HG03060 (cell line): ENCODE measurements at regions not wholly inside any gene's neighbourhood (a gene's known extent, or its start where the extent isn't known, plus 50 kb on each side); places are given as distances from the start of the nearest gene placed in this dataset.
"Not testable (repeated sequence)": the region's sequence is repeated elsewhere in the genome, so short reads cannot be mapped to it uniquely, and the experiment has no call there.

ENCODE experiments used
- ATAC-seq: cut with Tn5 transposase; IDR thresholded peaks from one replicate; pipeline ENCODE4 v1.9.1; 2021; ENCODE audit warnings: low read depth, moderate number of reproducible peaks; ENCODE audit not compliant: unreplicated experiment

DNA sequence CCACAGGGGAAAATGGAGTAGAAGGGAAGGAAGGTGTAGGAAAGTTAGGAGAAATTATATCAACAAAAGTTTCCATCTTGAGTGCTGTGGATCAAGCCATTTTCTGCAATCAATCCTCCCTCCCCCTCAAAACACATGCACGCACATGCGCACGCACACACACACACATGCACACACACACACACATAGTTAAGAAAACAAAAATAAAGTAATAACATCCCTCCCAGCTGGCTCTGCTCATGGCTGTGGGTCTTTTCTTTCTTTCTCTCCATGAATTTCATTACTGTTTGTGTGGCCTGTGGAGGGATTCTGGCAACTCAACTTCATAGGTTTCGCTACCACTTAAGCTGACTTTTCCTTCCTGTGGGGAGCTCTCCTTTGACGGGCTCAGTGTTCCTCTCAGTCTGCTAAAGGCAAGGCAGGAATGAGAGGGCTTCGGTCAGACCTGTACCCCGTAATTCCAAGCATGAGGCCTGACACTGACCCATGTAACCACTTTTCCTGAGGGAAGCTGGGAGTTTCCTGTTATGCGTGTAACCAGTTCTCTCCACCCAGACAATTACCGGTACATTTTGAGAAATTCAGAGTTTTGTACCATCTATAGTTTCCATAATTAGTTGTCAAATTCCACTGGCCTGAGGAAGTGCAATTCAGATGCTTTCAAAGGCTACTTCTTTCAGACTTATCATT, 79.8 kb downstream of the ZNF92 start:
- ATAC-seq, result no peak

DNA sequence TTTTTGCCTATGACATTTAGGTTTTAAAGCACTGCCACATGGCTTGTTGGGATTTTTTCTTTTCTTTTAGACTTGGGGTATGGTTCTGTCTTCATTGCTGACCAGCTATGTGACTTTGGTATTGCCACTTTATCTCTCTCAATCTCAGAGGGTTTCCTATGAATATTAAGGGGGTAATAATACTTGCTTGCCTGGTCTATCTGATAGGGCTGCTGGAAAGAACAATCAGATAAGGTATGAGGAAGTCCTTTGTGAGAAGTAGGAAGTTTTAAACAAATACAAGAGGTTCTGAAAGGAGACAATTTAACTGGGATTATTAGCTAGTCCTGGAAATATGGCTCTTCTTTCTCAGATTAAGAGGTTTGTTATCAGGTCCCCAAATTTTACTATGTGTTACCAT, 80.8 kb downstream of the ZNF92 start:
- ATAC-seq, result no peak

DNA sequence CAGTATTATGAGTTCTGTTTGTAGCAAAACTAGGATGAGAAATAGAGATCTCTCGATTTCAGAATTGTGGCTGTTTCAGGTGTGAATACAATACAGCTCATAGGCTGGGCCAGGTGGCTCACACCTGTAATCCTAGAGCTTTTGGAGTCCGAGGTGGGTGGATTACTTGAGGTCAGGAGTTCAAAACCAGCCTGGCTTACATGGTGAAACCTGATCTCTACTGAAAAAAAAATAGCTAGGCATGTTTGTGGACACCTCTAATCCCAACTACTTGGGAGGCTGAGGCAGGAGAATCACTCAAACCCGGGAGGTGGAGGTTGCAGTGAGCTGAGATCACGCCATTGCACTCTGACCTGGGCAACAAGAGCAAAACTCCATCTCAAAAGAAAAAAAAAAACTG, 81.4 kb downstream of the ZNF92 start:
- not testable (repeated sequence) for ATAC-seq

DNA sequence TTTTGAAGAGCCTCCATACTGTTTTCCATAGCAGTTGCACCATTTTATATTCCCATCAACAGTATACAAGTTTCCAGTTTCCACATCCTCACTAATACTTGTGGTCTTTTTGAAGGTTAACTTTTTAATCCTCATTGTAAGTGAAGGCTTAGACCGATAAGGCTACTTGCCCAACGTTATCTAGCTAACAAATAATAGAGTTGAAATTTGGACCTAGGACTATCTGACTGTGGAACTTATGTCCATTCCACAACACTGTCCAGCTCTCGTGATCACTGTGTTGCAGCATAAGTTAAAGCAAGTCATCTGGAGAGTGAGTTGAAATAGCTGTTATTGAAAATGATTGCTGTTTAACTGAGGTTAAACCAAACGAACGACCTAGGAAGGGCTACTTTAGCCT, 84.0 kb downstream of the ZNF92 start:
- ATAC-seq, result no peak

DNA sequence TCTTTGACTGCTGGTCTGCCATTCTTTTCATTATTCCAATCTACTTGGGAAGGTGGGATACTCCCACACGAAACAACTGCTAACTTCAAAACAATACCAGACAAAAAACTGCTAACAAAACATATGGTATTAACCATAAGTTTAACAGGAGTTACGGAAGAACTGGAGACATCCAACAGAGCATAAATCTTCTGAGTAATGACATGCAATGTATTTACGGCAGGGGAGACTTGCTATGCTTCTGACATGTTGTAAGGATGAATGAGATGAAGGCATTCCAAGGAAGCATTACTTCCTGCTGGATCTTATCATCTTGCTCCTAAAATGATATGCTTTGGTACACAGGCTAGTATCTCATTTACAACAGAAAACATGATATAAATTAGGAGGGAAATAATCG, 85.8 kb downstream of the ZNF92 start:
- ATAC-seq, result no peak

DNA sequence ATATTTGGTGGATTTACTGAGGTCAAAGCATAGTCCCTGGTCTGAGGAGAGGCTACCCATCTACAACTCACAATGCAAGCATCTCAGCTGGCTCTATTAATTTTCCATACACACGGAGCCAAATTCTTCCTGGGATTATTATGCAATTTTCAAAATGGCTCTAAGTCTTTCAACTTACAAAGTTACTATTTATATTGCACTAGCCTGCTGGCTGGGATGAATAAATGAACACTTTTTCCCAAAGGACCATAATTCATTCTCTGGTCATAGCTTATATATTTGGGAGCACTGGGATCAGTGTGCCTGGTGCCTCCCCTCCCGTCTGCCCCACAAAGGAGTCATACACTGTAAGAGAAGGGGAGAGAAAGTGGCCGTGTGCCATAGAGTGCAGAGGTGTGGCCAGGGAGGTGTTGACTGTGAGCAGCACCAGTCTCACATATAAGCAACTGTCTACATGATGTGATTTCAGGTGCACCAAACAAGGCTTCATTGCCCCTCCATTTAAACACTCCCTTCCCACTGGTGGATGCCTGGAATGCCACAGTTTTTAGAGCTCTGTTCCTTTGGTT, 88.6 kb downstream of the ZNF92 start:
- no peak for ATAC-seq

DNA sequence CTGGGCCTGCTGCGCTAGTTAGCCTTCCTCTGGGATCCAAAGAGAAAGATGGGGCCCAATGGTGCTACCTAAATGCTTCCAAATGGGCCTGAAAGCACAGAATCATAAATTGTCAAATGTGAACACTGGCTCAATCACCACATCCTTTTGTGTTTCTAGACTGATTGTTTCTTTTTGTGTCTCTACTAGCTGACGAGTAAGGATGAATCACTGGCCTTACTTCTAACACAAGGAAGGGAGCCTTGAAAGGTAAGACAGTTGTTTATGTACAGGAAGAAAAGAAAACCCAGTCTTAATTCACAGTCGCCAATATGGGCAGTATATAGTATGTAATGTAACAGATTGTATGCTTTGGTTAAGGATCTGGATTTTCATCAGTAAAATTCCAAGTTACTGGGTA, 89.5 kb downstream of the ZNF92 start:
- ATAC-seq, result no peak

DNA sequence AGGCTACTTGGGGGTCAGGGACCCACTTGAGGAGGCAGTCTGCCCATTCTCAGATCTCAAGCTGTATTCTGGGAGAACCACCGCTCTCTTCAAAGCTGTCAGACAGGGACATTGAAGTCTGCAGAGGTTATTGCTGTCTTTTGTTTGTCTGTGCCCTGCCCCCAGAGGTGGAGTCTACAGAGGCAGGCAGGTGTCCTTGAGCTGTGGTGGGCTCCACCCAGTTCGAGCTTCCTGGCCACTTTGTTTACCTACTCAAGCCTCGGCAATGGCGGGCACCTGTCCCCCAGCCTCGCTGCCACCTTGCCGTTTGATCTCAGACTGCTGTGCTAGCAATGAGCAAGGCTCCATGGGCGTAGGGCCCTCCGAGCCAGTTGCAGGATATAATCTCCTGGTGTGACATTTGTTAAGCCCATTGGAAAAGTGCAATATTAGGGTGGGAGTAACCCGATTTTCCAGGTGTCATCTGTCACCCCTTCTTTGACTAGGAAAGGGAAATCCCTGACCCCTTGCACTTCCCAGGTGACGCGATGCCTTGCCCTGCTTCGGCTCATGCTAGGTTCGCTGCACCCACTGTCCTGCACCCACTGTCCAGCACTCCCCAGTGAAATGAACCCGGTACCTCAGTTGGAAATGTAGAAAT, 96.4 kb downstream of the ZNF92 start:
- ATAC-seq, result not testable (repeated sequence)

DNA sequence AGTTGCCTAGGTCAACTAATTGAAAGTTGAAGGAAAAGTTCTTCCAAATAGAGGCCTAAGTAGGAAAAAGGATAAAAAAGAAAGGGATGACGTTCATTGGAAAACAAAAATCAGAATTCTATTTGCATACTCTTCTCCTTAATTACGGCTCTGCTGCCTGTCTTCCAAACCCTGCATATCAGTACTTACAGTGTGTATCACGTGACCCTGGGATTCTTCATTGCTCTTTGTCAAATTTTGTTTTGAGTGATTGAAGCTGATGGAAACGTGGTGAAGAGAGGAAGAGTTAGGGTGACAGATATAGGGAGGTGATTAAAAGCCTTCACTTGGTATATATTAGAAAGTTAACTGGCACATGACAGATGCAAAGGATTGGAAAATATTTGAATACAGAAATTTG, 97.9 kb downstream of the ZNF92 start:
- no peak for ATAC-seq

DNA sequence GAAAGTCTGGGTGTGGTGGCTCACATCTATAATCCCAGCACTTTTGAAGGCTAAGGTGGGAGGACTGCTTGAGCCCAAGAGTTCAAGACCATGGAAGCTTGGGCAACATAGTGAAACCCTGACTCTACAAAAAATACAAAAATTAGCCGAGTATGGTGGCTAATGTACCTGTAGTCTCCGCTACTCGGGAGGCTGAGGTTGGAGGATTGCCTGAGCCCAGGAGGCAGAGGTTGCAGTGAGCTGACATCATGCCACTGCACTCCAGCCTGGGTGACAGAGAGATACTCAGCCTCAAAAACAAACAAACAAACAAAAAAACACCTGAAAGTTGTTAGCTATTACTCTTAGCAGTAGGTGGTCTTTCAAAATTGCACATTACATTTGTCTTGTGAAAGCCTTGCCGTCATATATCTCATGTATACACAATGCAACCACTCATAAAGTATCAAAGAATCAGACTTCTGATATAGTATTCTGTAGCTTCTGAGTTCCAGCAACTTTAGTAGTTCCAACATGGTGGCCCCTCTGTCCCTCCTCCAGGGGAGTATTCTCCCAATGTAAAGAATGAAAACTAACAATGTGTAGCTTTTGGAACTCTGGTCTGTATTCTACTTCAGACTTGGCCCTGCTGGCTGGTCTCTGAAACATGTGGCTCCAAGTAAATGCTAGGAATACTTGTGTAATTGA, 101.5 kb downstream of the ZNF92 start:
- ATAC-seq, result peak; percentile 19

DNA sequence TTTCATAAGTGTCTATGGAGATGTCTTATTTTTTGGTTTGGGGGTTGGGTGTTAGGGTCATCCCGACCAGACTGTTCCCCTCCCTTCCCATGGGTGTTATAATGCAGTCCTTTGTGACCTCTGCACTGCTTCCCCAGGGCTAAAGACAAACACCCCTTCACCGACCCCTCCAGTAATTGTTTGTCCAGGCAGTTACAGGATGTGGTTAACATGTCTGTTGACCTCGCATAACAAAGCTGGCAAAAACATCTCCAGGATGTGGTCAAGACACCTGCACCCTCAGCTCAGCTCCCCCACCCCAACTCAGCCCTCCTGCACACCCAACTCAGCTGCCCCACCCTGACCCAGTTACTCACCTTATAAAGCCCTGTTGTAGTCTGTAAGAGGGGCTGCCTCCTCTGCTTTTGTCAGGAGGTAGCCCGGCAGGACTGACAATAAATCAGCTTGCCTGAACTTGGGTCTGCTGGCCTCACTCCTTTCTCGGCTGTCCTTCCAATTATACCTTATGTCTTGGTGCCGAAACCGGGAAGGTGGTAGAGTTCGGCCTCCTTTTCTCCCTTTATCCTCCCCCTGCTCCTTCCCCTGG, 102.2 kb downstream of the ZNF92 start:
- ATAC-seq, result peak; percentile 51

DNA sequence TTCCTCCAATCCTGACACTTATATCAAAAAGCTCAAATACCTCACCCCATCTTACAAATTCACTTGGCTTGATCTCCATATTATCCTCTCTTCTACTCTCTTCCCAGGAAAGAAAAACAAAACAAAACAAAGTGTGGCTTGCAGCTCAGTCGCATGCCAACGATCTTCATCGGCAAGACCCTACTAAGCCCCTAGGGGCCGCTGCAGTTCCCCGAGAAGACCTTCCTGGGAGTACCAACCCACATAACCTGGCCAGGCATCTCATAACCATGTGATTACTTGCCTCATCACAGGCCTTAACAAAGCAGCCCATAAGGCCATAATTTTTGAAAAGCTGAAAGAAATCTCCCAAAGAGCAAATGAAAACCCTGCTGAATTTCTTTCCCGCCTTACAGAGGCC, 103.7 kb downstream of the ZNF92 start:
- ATAC-seq, result no peak

DNA sequence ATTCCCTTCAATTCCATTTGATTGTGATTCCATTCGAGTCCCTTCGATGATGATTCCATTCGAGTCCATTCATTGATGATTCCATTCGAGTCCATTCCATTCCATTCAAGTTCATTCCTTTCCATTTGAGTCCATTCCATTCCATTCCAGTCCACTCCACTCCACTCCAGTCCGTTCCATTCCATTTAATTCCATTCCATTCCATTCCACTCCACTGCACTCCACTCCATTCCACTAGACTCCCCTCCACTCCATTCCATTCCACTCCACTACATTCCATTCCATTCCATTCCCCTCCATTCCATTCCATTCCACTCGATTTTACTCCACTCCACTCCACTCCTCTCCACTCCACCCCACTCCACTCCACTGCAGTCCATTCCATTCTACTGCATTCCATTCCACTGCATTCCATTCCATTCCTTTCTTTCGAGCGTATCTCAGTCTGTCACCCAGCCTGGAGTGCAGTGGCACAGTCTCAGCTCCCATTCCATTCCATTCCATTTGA, 115.7 kb downstream of the ZNF92 start:
- ATAC-seq, result no peak

DNA sequence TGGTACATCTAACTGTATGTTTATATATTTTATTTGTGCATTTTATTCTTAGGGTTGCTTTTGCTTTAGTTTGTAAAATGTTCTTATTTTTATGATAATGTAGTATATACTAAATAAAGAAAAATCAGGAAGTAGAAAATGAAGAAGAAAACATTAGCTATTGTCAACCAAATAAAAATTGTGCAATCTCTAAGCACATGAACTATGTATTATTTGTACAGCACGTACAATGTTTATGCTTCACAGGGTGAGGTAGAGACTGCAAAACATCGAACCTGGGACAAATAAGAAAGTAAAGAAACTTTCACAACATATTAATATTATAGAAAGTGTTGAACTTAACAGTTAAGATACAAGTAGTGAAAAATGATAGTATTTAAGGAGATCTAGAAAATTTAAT, 123.0 kb downstream of the ZNF92 start:
- not testable (repeated sequence) for ATAC-seq

DNA sequence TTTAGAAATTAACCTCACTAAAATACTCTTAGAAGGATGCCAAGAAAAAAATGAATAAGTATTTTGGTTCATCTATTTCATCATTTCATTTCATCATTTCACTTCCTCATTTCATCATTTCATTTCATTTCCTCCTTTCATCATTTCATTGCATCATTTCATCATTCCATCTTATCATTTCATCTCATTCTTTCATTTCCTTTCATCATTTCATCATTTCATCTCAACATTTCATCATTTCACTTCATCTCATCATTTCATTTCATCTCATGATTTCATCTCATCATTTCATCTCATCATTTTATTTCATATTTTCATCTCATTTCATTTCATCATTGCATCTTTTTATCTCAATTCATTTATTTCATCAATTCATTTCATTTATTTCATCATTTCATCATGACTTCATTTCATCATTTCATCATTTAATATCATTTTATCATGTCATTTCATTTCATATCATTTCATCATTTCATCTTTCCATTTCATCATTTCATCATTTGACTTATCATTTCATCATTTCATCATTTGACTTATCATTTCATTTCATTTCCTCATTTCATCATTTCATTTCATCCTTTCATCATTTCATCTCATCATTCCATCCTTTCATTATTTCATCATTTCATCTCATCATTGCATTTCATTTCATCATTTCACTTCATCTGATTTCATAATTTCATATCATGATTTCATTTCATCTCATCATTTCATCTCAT, 129.9 kb downstream of the ZNF92 start:
- ATAC-seq, result no peak

DNA sequence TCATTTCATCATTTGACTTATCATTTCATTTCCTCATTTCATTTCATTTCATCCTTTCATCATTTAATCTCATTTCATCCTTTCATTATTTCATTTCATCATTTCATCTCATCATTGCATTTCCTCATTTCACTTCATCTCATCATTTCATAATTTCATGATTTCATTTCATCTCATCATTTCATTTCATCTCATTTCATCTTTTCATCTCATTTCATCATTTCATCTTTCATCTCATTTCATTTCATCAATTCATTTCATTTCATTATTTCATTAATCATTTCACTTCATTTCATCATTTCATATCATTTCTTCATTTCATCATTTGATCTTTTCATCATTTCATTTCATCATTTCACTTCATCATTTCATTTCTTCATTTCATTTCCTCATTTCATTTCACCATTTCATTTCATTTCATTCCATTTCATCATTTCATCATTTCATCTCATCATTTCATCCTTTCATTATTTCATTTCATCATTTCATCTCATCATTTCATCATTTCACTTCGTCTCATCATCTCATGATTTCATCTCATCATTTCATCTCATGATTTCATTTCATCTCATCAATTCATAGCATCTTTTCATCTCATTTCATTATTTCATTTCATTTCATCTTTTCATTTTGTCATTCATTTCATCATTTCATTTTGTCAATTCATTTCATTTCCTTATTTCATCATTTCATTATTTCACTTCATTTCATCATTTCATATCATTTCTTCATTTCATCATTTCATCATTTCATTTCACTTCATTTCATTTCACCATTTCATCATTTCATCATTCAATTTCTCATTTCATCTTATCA, 131.1 kb downstream of the ZNF92 start:
- not testable (repeated sequence) for ATAC-seq

DNA sequence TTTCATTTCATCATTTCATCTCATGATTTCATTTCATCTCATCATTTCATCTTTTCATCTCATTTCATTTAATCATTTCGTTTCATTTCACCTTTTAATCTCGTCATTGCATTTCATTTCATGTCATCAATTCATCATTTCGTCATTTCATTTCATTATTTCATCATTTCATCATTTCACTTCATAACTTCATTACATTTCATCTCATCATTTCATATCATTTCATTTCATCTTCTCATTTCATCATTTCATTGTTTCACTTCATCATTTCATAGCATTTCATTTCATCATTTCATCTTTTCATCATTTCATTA, 131.6 kb downstream of the ZNF92 start:
- ATAC-seq, result not testable (repeated sequence)

DNA sequence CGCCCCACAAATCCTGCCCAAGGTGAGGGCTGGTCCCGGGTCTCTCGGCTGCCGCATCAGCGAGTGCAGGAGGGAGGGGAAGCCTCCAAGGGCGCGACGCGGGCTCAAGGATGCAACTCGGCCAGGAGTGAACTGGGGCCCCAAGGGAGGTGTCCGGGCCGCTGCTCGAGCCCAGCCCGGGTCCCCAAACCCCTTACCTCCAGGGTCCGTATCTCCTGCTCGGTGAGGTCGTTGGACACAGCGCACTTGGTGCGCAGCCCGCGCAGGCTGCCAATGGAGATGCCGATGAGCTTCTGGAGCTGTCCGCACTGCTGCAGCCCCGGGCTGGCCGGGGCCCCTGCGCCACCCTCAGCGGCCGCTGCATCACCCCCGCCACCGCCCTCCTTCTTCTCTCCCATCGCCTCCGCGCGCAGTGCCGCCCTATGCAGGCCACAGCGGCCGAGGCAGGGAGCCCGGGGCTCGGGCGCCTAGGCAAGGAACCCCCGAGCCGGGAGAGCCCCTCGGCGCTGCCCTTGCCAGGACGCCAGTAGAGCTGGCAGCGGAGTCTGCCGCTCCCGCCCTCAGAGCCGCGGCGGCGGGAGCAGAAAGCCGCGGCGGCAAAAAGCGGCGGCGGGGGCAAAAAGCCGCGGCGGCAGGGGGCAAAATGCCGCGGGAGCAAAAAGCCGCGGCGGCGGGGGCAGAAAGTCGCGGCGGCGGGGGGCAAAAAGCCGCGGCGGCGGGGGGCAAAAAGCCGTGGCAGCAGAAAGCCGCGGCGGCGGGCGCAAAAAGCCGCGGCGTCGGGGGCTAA, 135.1 kb downstream of the ZNF92 start:
- ATAC-seq, result not testable (repeated sequence)
